HG03108 (cell line): ENCODE measurements at regions not wholly inside any gene's neighbourhood (a gene's known extent, or its start where the extent isn't known, plus 50 kb on each side); places are given as distances from the start of the nearest gene placed in this dataset.

Source experiments
- ATAC-seq: cut with Tn5 transposase; IDR thresholded peaks from one replicate; pipeline ENCODE4 v1.9.1; 2021; ENCODE audit warnings: moderate library complexity; ENCODE audit not compliant: unreplicated experiment

DNA sequence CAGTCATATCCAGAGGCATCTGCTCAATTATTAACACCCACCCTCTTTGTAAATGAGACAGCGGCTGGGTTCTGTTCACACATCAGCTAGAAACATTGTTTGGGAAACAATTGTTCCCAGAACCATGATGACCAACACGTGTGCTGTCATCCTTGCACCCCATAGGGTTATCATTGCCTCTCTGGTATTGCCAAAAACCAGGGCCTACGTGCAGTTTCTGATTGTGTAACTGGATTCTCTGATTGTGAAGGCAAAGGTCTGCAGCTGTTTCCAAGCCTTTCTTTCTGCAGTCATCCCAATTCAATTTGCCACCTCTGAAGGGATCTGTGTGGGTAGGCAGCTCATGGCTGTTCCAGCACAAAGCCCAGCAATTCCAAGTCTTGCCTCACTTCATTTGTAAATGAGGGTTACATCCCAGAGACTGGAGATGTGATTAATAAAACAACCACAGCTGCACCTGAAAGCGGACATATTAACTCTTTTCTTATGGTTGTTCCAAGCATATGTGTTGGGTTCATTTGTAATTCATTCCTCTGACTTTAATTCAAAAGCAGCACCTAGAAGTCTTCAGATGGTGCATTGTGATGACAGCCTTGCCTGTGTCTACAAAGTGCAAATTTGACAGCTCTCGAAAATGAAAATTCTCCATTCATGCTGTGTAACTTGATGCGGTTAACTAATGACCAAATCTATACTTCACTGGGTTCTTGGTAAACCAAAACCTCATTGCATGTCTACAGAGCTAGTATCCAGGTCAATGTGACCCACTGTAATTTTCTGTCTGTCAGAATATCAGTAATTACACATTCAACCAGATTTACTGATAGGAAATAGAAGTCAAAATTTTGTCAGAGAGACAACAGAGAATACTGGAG lies 66.6 kb downstream of the YIPF5 start:
- no peak for ATAC-seq

DNA sequence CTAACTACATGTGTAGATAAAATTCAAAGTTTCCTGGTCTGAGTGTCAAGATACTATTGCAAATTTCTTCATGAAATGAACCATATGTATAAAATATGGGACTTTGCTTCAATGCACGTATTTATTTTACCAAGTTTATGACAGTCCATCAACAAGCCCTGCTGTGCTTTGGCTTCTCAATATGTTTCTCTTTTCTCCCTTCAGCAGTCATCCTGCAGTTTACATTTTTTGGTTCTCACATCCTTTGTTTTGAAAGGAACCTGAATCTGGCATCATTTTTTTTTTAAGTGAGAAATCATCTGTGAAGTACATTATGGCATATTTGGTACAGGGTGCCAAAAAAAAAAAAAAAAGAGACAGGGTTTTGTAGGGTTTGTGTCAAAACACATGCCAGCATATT lies 65.1 kb downstream of the YIPF5 start:
- no peak for ATAC-seq

- ATAC-seq = no peak
These were observed 62.3 kb downstream of the YIPF5 start for GRCh38 chr5:144108131-144108530.
